ENCODE measurements at regions not wholly inside any gene's neighbourhood (a gene's known extent, or its start where the extent isn't known, plus 50 kb on each side); places are given as distances from the start of the nearest gene placed in this dataset.

GRCh38 chr2:172351586-172351985, 75.8 kb upstream of the ITGA6 start:
- no peaks in the 10 kb centered on the region for H3K36me3 Mint-ChIP-seq (ENCODE audit: low read depth)
- ChIA-PET POLR2A (no interaction called here), CTCF (interaction anchor here (1.2 to 1.6 kb wide), 2 partner anchors 15 to 110 kb away, joined by 3 to 5 read pairs; no protein-coding TSS in a partner anchor)
- H3K27me3 Mint-ChIP-seq: no peaks in the 10 kb centered on the region
- peaks cover 8% of the 10 kb centered on the region for H3K9me3 Mint-ChIP-seq (ENCODE audit: low read depth)
- no peak overlapping the region for H3K27ac Mint-ChIP-seq
- no peak overlapping the region for H3K4me3 Mint-ChIP-seq
- ATAC-seq (no peak), DNase-seq (no peak)
- no peaks in the 10 kb centered on the region for H3K4me1 Mint-ChIP-seq
- intact Hi-C loops (cut with DNase I, micrococcal nuclease): no loop called here

- ATAC-seq (no peak), DNase-seq (no peak)
- ChIA-PET CTCF (no interaction called here), POLR2A (no interaction called here)
- Mint-ChIP-seq H3K9me3 (ENCODE audit: low read depth) (no peaks in the 10 kb centered on the region), H3K27ac (no peak overlapping the region), H3K27me3 (no peaks in the 10 kb centered on the region), H3K4me1 (peaks cover 5% of the 10 kb centered on the region), H3K36me3 (ENCODE audit: low read depth) (no peaks in the 10 kb centered on the region), H3K4me3 (no peak overlapping the region)
- intact Hi-C loops (cut with DNase I, micrococcal nuclease): no loop called here
Measured at GRCh38 chr2:172354347-172354746, 73.0 kb upstream of the ITGA6 start.

- no peaks in the 10 kb centered on the region for H3K27me3 Mint-ChIP-seq
- peaks cover 5% of the 10 kb centered on the region for H3K4me1 Mint-ChIP-seq
- H3K4me3 Mint-ChIP-seq: no peak overlapping the region
- intact Hi-C loops (cut with DNase I, micrococcal nuclease): no loop called here
- no peaks in the 10 kb centered on the region for H3K36me3 Mint-ChIP-seq (ENCODE audit: low read depth)
- CTCF ChIA-PET: interaction anchor here (0.7 to 1.8 kb wide), 3 partner anchors 104 to 1877 kb away, joined by 3 to 7 read pairs (median 3); no protein-coding TSS in a partner anchor
- no peak overlapping the region for H3K27ac Mint-ChIP-seq
- no peaks in the 10 kb centered on the region for H3K9me3 Mint-ChIP-seq (ENCODE audit: low read depth)
- DNase-seq (no peak), ATAC-seq (no peak)
- POLR2A ChIA-PET: no interaction called here
Measured at GRCh38 chr2:172357442-172357841, 69.9 kb upstream of the ITGA6 start.

GRCh38 chr2:172358691-172359556, 68.5 kb upstream of the ITGA6 start:
- CTCF ChIA-PET: no interaction called here
- H3K4me1 Mint-ChIP-seq: peaks cover 5% of the 10 kb centered on the region
- no peaks in the 10 kb centered on the region for H3K27me3 Mint-ChIP-seq
- no peak for DNase-seq
- no peak for ATAC-seq
- no peak overlapping the region for H3K27ac Mint-ChIP-seq
- POLR2A ChIA-PET: no interaction called here
- H3K4me3 Mint-ChIP-seq: no peak overlapping the region
- intact Hi-C loops (cut with DNase I, micrococcal nuclease): no loop called here
- no peaks in the 10 kb centered on the region for H3K36me3 Mint-ChIP-seq (ENCODE audit: low read depth)
- H3K9me3 Mint-ChIP-seq (ENCODE audit: low read depth): no peaks in the 10 kb centered on the region

GRCh38 chr2:172361360-172361759, 66.0 kb upstream of the ITGA6 start:
- POLR2A ChIA-PET: no interaction called here
- Mint-ChIP-seq H3K27ac (no peak overlapping the region), H3K9me3 (ENCODE audit: low read depth) (no peaks in the 10 kb centered on the region), H3K4me1 (peaks cover 5% of the 10 kb centered on the region), H3K4me3 (no peak overlapping the region), H3K27me3 (no peaks in the 10 kb centered on the region), H3K36me3 (ENCODE audit: low read depth) (no peaks in the 10 kb centered on the region)
- ATAC-seq: no peak
- no peak for DNase-seq
- intact Hi-C loops (cut with DNase I, micrococcal nuclease): no loop called here
- CTCF ChIA-PET: no interaction called here

GRCh38 chr2:172361840-172362239, 65.5 kb upstream of the ITGA6 start:
- Mint-ChIP-seq H3K4me1 (peaks cover 5% of the 10 kb centered on the region), H3K27me3 (no peaks in the 10 kb centered on the region), H3K27ac (no peak overlapping the region), H3K4me3 (no peak overlapping the region), H3K36me3 (ENCODE audit: low read depth) (no peaks in the 10 kb centered on the region), H3K9me3 (ENCODE audit: low read depth) (no peaks in the 10 kb centered on the region)
- intact Hi-C loops (cut with DNase I, micrococcal nuclease): no loop called here
- ChIA-PET POLR2A (no interaction called here), CTCF (interaction anchor here (0.8 kb wide), 1 partner anchor 10 kb away, joined by 5 read pairs; no protein-coding TSS in a partner anchor)
- DNase-seq (no peak), ATAC-seq (no peak)

GRCh38 chr2:172364261-172364660, 63.1 kb upstream of the ITGA6 start:
- ATAC-seq (no peak), DNase-seq (no peak)
- no peak overlapping the region for H3K27ac Mint-ChIP-seq
- no peaks in the 10 kb centered on the region for H3K36me3 Mint-ChIP-seq (ENCODE audit: low read depth)
- intact Hi-C loops (cut with DNase I, micrococcal nuclease): no loop called here
- H3K27me3 Mint-ChIP-seq: no peaks in the 10 kb centered on the region
- CTCF ChIA-PET: interaction anchor here (0.7 kb wide), 1 partner anchor 165 kb away, joined by 3 read pairs; no protein-coding TSS in a partner anchor
- peaks cover 5% of the 10 kb centered on the region for H3K9me3 Mint-ChIP-seq (ENCODE audit: low read depth)
- no peaks in the 10 kb centered on the region for H3K4me1 Mint-ChIP-seq
- POLR2A ChIA-PET: no interaction called here
- no peak overlapping the region for H3K4me3 Mint-ChIP-seq

DNA sequence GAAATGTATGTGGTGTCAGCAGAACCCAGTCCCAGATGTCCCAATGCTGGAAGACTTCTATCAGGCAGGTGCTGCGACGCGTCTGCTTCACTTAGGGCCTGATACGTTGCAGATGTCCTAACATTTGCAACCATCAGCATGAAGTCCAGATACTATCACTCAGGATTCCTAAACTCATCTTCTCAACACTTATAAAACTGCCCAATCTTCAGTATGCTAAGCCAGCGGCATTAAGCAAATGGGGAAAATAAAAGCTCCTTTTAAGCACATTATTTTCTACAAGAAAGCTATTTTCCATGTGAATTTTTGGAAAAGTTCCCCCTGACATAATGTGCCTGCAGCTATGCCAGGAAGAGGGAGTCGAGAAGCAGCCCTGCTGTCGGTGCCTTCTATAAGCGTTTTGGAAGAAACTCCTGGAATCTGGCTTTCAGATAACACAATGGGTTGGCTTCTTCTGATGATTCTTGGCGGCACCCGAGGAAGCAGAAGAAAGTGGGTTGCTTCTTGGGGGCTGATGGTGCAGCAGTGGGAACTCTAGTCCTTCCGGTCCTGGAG, 60.7 kb upstream of the ITGA6 start:
- Mint-ChIP-seq H3K9me3 (ENCODE audit: low read depth) (peaks cover 7% of the 10 kb centered on the region), H3K36me3 (ENCODE audit: low read depth) (no peaks in the 10 kb centered on the region), H3K4me1 (no peaks in the 10 kb centered on the region), H3K27ac (no peak overlapping the region), H3K27me3 (no peaks in the 10 kb centered on the region), H3K4me3 (no peak overlapping the region)
- intact Hi-C loops (cut with DNase I, micrococcal nuclease): no loop called here
- ATAC-seq: no peak
- no peak for DNase-seq
- POLR2A ChIA-PET: no interaction called here
- CTCF ChIA-PET: interaction anchor here (0.6 to 1.1 kb wide), 3 partner anchors 15 to 95 kb away, joined by 3 to 4 read pairs (median 4); no protein-coding TSS in a partner anchor

DNA sequence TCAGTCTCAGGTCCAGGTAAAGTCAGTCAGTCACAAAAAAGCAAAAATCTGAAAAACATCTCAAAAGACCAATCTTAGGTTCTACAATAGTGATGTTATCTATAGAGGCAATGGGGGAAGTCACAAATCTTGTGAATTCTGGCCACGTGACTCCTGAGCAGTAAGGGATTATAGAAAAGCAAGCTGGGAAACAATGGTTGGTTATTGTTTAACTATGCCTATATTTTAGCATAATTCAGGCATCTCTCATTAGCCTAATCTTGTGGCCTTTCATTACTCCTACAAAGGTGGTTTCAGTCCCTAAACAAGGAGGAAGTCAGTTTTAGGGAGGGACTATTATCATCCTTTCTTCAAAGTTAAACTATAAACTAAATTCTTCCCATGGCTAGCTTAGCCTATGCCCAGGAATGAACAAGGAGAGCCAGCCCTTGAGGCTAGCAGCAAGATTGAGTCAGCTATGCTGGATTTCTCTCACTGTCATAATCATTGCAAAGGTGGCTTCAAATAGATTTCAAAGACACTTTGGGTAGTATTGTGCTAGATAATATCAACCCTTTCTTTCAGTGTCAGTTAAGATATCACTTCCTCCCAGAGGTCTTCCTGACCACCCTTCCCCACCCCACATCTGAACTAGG, 56.4 kb upstream of the ITGA6 start:
- Mint-ChIP-seq H3K27ac (no peak overlapping the region), H3K27me3 (no peaks in the 10 kb centered on the region), H3K36me3 (ENCODE audit: low read depth) (no peaks in the 10 kb centered on the region), H3K9me3 (ENCODE audit: low read depth) (peaks cover 7% of the 10 kb centered on the region), H3K4me1 (no peaks in the 10 kb centered on the region), H3K4me3 (no peak overlapping the region)
- intact Hi-C loops (cut with DNase I, micrococcal nuclease): no loop called here
- no peak for ATAC-seq
- no peak for DNase-seq
- CTCF ChIA-PET: no interaction called here
- POLR2A ChIA-PET: no interaction called here

- H3K36me3 Mint-ChIP-seq (ENCODE audit: low read depth): no peaks in the 10 kb centered on the region
- ATAC-seq: no peak
- ChIA-PET POLR2A (interaction anchor here (0.6 kb wide), 1 partner anchor 130 kb away, joined by 3 read pairs; no protein-coding TSS in a partner anchor), CTCF (no interaction called here)
- no peaks in the 10 kb centered on the region for H3K4me1 Mint-ChIP-seq
- H3K27me3 Mint-ChIP-seq: no peaks in the 10 kb centered on the region
- intact Hi-C loops (cut with DNase I, micrococcal nuclease): no loop called here
- no peak for DNase-seq
- no peak overlapping the region for H3K27ac Mint-ChIP-seq
- peaks cover 7% of the 10 kb centered on the region for H3K9me3 Mint-ChIP-seq (ENCODE audit: low read depth)
- H3K4me3 Mint-ChIP-seq: no peak overlapping the region
Measured at GRCh38 chr2:172372436-172372835, 55.0 kb upstream of the ITGA6 start.

DNA sequence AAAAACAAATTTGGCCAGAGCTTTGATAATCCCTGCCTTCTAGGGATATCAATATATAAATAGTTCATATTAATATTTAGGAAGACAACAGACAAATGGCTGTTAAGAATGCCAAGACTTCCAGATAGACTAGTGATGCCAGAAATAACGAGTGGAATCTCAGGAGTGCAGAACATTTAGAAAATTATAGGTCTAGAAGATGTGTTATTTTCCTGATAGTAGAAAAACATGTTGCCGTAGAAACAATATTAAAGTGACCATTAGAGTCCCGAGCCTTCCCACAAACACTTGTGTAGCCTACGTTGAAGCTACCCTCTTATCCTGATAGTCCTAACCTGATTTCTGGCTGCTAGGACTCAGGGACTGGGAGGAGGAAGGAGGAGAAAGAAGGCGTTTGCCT, 54.3 kb upstream of the ITGA6 start:
- no peaks in the 10 kb centered on the region for H3K27me3 Mint-ChIP-seq
- ATAC-seq: no peak
- H3K4me1 Mint-ChIP-seq: no peaks in the 10 kb centered on the region
- H3K36me3 Mint-ChIP-seq (ENCODE audit: low read depth): no peaks in the 10 kb centered on the region
- CTCF ChIA-PET: interaction anchor here (0.6 kb wide), 1 partner anchor 24 kb away, joined by 3 read pairs; no protein-coding TSS in a partner anchor
- intact Hi-C loops (cut with DNase I, micrococcal nuclease): no loop called here
- H3K9me3 Mint-ChIP-seq (ENCODE audit: low read depth): peaks cover 7% of the 10 kb centered on the region
- no peak overlapping the region for H3K27ac Mint-ChIP-seq
- no peak for DNase-seq
- H3K4me3 Mint-ChIP-seq: no peak overlapping the region
- POLR2A ChIA-PET: interaction anchor here (0.6 kb wide), 1 partner anchor 130 kb away, joined by 3 read pairs; no protein-coding TSS in a partner anchor

DNA sequence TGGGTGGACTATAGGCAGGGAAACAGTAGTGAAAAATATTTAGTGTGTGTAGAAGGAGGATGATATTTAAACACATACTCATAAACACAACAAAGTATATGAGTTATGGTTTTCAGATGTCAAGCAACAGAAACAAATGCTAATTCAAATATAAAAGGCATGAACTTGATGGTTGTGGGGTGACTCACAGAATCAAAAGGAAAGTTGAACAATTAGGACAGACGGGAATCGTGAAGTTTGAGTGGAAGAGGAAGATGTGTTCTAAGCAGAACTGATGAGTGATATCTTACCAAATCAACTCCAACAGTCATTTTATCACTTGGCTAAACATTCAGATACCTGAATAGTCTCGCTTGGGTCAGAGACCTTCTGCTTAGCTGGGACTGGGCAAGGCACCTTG, 53.6 kb upstream of the ITGA6 start:
- DNase-seq: no peak
- CTCF ChIA-PET: no interaction called here
- intact Hi-C loops (cut with DNase I, micrococcal nuclease): no loop called here
- no peaks in the 10 kb centered on the region for H3K36me3 Mint-ChIP-seq (ENCODE audit: low read depth)
- no peaks in the 10 kb centered on the region for H3K27me3 Mint-ChIP-seq
- no peak overlapping the region for H3K27ac Mint-ChIP-seq
- peaks cover 10% of the 10 kb centered on the region for H3K9me3 Mint-ChIP-seq (ENCODE audit: low read depth)
- H3K4me3 Mint-ChIP-seq: no peak overlapping the region
- ATAC-seq: no peak
- POLR2A ChIA-PET: no interaction called here
- no peaks in the 10 kb centered on the region for H3K4me1 Mint-ChIP-seq

All from activated CD4-positive, alpha-beta T cell treated with anti-CD3 and anti-CD28 coated beads for 36 hours (primary cell).